Neural progenitor cell (in vitro differentiated cells): ENCODE measurements at regions not wholly inside any gene's neighbourhood (a gene's known extent, or its start where the extent isn't known, plus 50 kb on each side); places are given as distances from the start of the nearest gene placed in this dataset.
"Not testable (repeated sequence)": the region's sequence is repeated elsewhere in the genome, so short reads cannot be mapped to it uniquely, and the experiment has no call there.

Source experiments
- DNase-seq: peaks from one replicate; pipeline ENCODE4 v3.0.0-alpha.2; 2016; ENCODE audit warnings: low spot score
- H2AFZ ChIP-seq: fragments of 200-600 bp; sonication (generic); replicated peaks from 2 replicates; pipeline ENCODE4 v1.6.1; 2016; ENCODE audit warnings: antibody characterized with exemption
- H3F3A ChIP-seq: fragments of 200-600 bp; sonication (generic); 2 replicates; pipeline ENCODE4 v1.6.1; 2016; ENCODE audit warnings: antibody characterized with exemption, low read depth
- H3K27ac ChIP-seq: fragments of 200-600 bp; sonication (generic); 2 replicates; pipeline ENCODE4 v1.5.1; 2016; ENCODE audit warnings: mild to moderate bottlenecking
- H3K27me3 ChIP-seq: fragments of 200-600 bp; sonication (generic); 2 replicates; pipeline ENCODE4 v1.6.1; 2016; ENCODE audit warnings: mild to moderate bottlenecking, moderate library complexity
- H3K36me3 ChIP-seq: fragments of 200-600 bp; sonication (generic); 2 replicates; pipeline ENCODE4 v1.5.1; 2016
- H3K4me1 ChIP-seq: fragments of 200-600 bp; sonication (generic); 2 replicates; pipeline ENCODE4 v1.6.1; 2016; ENCODE audit warnings: mixed run types
- H3K4me2 ChIP-seq: fragments of 200-600 bp; sonication (generic); 2 replicates; pipeline ENCODE4 v1.6.1; 2016
- H3K4me3 ChIP-seq: fragments of 200-600 bp; sonication (generic); 2 replicates; pipeline ENCODE4 v1.5.1; 2016
- H3K79me2 ChIP-seq: fragments of 200-600 bp; sonication (generic); 2 replicates; pipeline ENCODE4 v1.6.1; 2016; ENCODE audit warnings: low read depth
- H3K9ac ChIP-seq: fragments of 200-600 bp; sonication (generic); 2 replicates; pipeline ENCODE4 v1.6.1; 2016
- H3K9me3 ChIP-seq: fragments of 200-600 bp; sonication (generic); 2 replicates; pipeline ENCODE4 v1.5.1; 2016; ENCODE audit warnings: low read depth
- H4K20me1 ChIP-seq: fragments of 200-600 bp; sonication (generic); 2 replicates; pipeline ENCODE4 v1.6.1; 2016; ENCODE audit warnings: low read depth
- H3K27ac Mint-ChIP-seq: 3 replicates; pipeline ENCODE4 v1.8.0; 2021; ENCODE audit warnings: mixed read lengths
- H3K27me3 Mint-ChIP-seq: 2 replicates; pipeline ENCODE4 v1.8.0; 2022; ENCODE audit warnings: low read depth, mild to moderate bottlenecking, inconsistent platforms, moderate library complexity, mixed read lengths; ENCODE audit not compliant: insufficient read depth
- H3K36me3 Mint-ChIP-seq: 3 replicates; pipeline ENCODE4 v1.8.0; 2021; ENCODE audit warnings: mixed read lengths
- H3K4me1 Mint-ChIP-seq: 3 replicates; pipeline ENCODE4 v1.8.0; 2021; ENCODE audit warnings: mixed read lengths
- H3K4me3 Mint-ChIP-seq: 3 replicates; pipeline ENCODE4 v1.8.0; 2021; ENCODE audit warnings: mild to moderate bottlenecking, moderate library complexity, mixed read lengths
- H3K9me3 Mint-ChIP-seq: 3 replicates; pipeline ENCODE4 v1.8.0; 2020; ENCODE audit warnings: mixed read lengths
- EZH2 ChIP-seq: fragments of 200-600 bp; sonication (generic); IDR thresholded peaks from 2 replicates; pipeline ENCODE4 v1.6.1; 2017; ENCODE audit warnings: antibody characterized with exemption, mild to moderate bottlenecking, moderate library complexity
- EZH2phosphoT487 ChIP-seq: fragments of 200-600 bp; sonication (generic); IDR thresholded peaks from 2 replicates; pipeline ENCODE4 v1.6.1; 2017; ENCODE audit warnings: antibody characterized with exemption
- TF ChIP-seq, protein P1 (sequence below): fragments of 200-600 bp; sonication (generic); IDR thresholded peaks from 2 replicates; pipeline ENCODE4 v1.5.1; 2017; ENCODE audit warnings: antibody characterized with exemption, mild to moderate bottlenecking

DNA sequence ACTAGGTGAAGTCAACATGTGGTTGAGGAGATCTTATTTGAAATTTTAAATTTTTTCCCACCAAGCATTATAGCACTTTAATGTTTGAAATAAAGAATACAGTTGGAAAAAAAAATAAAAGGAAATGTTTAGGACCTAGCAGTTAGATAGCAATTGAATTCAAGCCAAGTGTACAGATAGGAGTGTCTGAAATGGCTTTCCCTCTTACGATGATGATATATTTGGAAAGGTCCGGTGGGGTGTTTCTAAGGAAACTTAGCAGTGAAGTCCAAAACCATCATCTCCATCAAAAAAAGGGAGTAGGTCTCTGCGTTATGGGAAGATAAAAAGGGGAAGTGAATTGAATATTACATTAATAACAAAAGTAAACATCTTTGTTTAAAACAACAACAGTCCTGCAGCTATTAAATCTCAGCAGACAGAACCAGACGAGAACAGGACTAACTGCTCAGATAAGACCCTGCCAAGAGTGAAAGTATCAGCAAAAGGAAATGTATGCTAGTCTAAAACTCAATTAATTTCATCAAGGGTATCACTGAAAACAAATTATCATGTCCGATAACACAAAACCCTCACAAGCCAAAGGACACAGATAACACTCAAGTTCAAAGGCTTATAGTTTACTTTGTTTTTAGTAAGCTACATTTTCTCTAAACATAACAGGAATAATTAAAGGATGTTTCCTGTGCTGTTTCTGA lies 242.0 kb downstream of the BMP4 start:
- H2AFZ ChIP-seq = no peak overlapping the region
- no peak overlapping the region for H3K9ac ChIP-seq
- H4K20me1 ChIP-seq = no peaks in the 10 kb centered on the region
- Mint-ChIP-seq H3K9me3 (no peaks in the 10 kb centered on the region), H3K4me1 (no peaks in the 10 kb centered on the region), H3K4me3 (no peak overlapping the region), H3K36me3 (no peaks in the 10 kb centered on the region), H3K27ac (no peak overlapping the region), H3K27me3 (no peaks in the 10 kb centered on the region)
- DNase-seq = no peak
- H3F3A ChIP-seq = no peaks in the 10 kb centered on the region
- TF ChIP-seq EZH2phosphoT487 (no peak), EZH2 (no peak)
- TF ChIP-seq, protein P1, sequence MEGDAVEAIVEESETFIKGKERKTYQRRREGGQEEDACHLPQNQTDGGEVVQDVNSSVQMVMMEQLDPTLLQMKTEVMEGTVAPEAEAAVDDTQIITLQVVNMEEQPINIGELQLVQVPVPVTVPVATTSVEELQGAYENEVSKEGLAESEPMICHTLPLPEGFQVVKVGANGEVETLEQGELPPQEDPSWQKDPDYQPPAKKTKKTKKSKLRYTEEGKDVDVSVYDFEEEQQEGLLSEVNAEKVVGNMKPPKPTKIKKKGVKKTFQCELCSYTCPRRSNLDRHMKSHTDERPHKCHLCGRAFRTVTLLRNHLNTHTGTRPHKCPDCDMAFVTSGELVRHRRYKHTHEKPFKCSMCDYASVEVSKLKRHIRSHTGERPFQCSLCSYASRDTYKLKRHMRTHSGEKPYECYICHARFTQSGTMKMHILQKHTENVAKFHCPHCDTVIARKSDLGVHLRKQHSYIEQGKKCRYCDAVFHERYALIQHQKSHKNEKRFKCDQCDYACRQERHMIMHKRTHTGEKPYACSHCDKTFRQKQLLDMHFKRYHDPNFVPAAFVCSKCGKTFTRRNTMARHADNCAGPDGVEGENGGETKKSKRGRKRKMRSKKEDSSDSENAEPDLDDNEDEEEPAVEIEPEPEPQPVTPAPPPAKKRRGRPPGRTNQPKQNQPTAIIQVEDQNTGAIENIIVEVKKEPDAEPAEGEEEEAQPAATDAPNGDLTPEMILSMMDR = no peak
- no peaks in the 10 kb centered on the region for H3K36me3 ChIP-seq
- no peak overlapping the region for H3K27ac ChIP-seq
- H3K9me3 ChIP-seq = no peaks in the 10 kb centered on the region
- H3K27me3 ChIP-seq = no peaks in the 10 kb centered on the region
- no peaks in the 10 kb centered on the region for H3K79me2 ChIP-seq
- no peaks in the 10 kb centered on the region for H3K4me1 ChIP-seq
- H3K4me3 ChIP-seq = no peak overlapping the region
- H3K4me2 ChIP-seq = no peak overlapping the region

DNA sequence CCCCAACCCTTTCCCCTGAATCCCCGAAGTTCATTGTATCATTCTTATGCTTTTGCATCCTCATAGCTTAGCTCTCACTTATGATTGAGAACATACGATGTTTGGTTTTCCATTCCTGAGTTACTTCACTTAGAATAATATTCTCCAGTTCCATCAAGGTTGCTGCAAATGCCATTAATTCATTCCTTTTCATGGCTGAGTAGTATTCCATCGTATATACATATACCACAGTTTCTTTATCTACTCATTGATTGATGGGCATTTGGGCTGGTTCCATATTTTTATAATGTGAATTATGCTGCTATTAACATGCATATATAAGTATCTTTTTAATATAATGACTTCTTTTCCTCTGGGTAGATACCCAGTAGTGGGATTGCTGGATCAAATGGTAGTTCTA lies 243.7 kb downstream of the BMP4 start:
- H3K4me3 Mint-ChIP-seq, H3K9me3 ChIP-seq, H3K4me1 ChIP-seq, H2AFZ ChIP-seq, H3K4me1 Mint-ChIP-seq, H3K4me2 ChIP-seq, H3F3A ChIP-seq, H3K27me3 Mint-ChIP-seq, H3K27ac ChIP-seq, H4K20me1 ChIP-seq, H3K9me3 Mint-ChIP-seq, H3K36me3 ChIP-seq, H3K27ac Mint-ChIP-seq, H3K9ac ChIP-seq, H3K36me3 Mint-ChIP-seq, DNase-seq, H3K4me3 ChIP-seq, H3K27me3 ChIP-seq, H3K79me2 ChIP-seq: not testable (repeated sequence)

DNA sequence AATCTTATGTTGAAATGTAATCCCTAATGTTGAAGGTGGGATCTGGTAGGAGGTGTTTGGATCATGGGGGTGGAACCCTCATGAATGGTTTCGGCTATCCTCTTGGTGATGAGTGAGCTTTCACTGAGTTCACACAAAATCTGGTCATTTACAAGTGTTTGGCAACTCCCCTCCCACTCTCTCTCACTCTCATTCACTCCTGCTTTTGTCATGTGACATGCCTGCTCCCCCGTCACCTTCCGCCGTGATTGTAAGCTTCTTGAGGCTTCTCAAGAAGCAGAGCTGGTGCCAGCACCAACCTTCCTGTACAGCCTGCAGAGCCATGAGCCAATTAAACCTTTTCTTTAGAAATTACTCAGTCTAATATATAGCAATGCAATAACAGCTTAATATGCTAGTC lies 245.4 kb downstream of the BMP4 start:
- no peaks in the 10 kb centered on the region for H3K36me3 Mint-ChIP-seq
- Histone ChIP-seq H3K79me2 (no peaks in the 10 kb centered on the region), H3K36me3 (no peaks in the 10 kb centered on the region), H3K4me3 (no peak overlapping the region), H3K4me1 (no peaks in the 10 kb centered on the region), H3K9ac (no peak overlapping the region), H3K9me3 (no peaks in the 10 kb centered on the region), H3K27ac (no peak overlapping the region), H3F3A (no peaks in the 10 kb centered on the region), H2AFZ (no peak overlapping the region), H4K20me1 (no peaks in the 10 kb centered on the region), H3K27me3 (no peaks in the 10 kb centered on the region), H3K4me2 (no peak overlapping the region)
- no peaks in the 10 kb centered on the region for H3K4me1 Mint-ChIP-seq
- no peak overlapping the region for H3K4me3 Mint-ChIP-seq
- no peak for DNase-seq
- H3K27me3 Mint-ChIP-seq = peaks cover 2% of the 10 kb centered on the region
- TF ChIP-seq EZH2phosphoT487 = no peak
- TF ChIP-seq, protein P1 = no peak
- TF ChIP-seq EZH2 = no peak
- H3K9me3 Mint-ChIP-seq = no peaks in the 10 kb centered on the region
- no peak overlapping the region for H3K27ac Mint-ChIP-seq

DNA sequence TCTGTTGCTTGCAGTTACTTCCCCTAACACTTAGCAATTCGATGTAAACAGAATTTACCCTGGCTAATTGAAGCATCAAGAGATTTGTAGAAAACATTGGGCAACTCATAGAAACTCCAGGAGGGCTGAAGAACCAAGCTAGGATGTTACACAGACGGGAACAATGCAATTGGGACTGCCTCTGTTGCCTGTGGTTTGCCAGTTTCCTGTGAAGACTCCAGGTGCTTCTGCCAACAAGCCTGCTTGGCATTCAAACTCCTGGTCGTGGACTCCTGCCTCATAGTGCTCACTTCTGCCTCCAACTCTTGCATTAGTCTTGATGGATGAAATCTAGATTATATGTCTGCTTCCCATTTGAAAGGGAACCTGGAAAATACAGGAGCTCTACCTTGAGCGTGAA lies 246.0 kb downstream of the BMP4 start:
- H3K27me3 Mint-ChIP-seq = peaks cover 2% of the 10 kb centered on the region
- Histone ChIP-seq H3K9me3 (no peaks in the 10 kb centered on the region), H3F3A (no peaks in the 10 kb centered on the region), H2AFZ (no peak overlapping the region), H3K79me2 (no peaks in the 10 kb centered on the region), H3K27ac (no peak overlapping the region), H3K27me3 (no peaks in the 10 kb centered on the region), H3K4me1 (no peaks in the 10 kb centered on the region), H3K4me2 (no peak overlapping the region), H3K9ac (no peak overlapping the region), H4K20me1 (no peaks in the 10 kb centered on the region), H3K4me3 (no peak overlapping the region), H3K36me3 (no peaks in the 10 kb centered on the region)
- no peaks in the 10 kb centered on the region for H3K36me3 Mint-ChIP-seq
- H3K4me1 Mint-ChIP-seq = no peaks in the 10 kb centered on the region
- no peak overlapping the region for H3K4me3 Mint-ChIP-seq
- no peak for TF ChIP-seq EZH2
- no peak for TF ChIP-seq EZH2phosphoT487
- TF ChIP-seq, protein P1 = no peak
- H3K9me3 Mint-ChIP-seq = no peaks in the 10 kb centered on the region
- no peak for DNase-seq
- H3K27ac Mint-ChIP-seq = no peak overlapping the region
